Left cardiac atrium (tissue), 4 donors: ENCODE measurements at regions not wholly inside any gene's neighbourhood (a gene's known extent, or its start where the extent isn't known, plus 50 kb on each side); places are given as distances from the start of the nearest gene placed in this dataset.
"Not testable (repeated sequence)": the region's sequence is repeated elsewhere in the genome, so short reads cannot be mapped to it uniquely, and the experiment has no call there.

ENCODE experiments used
- ATAC-seq, 2 donors: fragments of 200-7000 bp; cut with Tn5 transposase; one replicate each; pipeline ENCODE4 v1.9.1; 2020; ENCODE audit warnings: mild to moderate bottlenecking in 2 of 2, moderate library complexity in 2 of 2
- DNase-seq: peaks from one replicate; pipeline ENCODE4 v3.0.0-alpha.2; 2020
- intact Hi-C, 2 donors: fragments of 100-400 bp; cut with DNase I; formaldehyde crosslinking; loops; one replicate each; pipeline versions ENCODE4 v1.14.1 to v1.15.1; 2022 to 2023
- donor health status: DM: no; HTN: yes; CAD: no.
- donor health status: DM: no; HTN: yes; CAD: no; lungs with severe emphysema.
- donor health status: DM: yes; HTN: yes; CAD: no.
- donor health status: Dilated cardiomyopathy.

DNA sequence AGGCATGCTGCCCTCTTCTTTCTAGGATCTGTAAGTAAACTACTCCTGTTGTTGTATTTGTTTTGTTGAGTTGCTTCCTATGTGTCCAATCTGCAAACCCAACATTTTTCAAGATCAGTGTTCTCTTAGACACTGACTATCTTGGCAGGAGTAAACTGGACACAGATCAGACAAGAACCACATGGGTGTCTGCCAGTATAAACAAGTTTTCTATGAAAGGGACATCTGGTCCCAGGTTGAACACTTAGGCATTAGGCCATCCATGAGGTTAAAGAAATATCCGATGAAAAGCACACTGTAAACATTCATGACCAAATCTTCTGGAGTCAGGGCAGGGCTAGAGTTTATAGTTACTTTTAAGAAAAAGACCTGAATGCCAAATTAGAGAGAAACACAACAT is 441.8 kb downstream of the NYAP2 start:
- DNase-seq (no peak), ATAC-seq (no peak)
- intact Hi-C loops = no loop called here

DNA sequence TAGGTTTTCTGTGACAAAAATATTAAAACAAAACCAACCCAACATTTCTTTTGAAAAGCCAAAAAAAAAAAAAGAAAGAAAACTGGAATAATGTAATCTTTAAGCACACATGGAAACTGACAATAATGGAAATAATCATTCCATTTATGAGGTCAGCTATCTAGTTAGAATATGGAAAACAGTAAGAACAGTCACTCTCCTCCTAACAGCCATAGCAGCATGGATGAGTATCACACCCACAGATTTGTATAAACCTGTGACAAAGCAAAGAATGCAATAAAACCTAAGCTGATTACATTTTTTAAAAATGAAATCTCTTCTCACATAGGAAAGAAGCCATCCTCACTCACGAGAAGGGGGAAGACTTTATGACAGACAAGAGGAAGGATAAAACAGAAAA is 437.8 kb downstream of the NYAP2 start:
- ATAC-seq (no peak), DNase-seq (no peak)
- intact Hi-C loops = no loop called here

DNA sequence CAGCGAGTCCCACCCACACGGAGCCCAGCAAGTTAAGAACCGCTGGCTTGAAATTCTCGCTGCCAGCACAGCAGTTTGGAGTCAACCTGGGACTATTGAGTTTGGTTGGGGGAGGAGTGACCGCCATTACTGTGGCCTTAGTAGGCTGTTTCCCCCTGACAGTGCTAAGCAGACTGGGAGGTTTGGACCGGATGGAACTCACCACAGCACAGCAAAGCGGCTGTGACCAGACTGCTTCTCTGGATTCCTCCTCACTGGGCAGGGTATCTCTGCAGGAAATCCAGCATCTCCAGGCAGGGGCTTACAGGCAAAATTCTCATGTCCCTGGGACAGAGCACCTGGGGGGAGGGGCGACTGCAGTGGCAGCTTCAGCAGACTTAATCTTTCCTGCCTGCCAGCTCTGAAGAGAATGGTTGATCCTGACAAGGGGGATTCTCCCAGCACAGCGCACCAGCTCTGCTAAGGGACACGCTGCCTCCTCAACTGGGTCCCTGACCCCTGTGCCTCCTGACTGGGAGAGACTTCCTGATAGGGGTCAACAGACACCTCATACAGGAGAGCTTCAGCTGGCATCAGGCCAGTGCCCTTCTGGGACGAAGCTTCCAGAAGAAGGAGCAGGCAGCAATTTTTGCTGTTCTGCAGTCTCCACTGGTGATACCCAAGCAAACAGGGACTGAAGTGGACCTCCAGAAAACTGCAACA is 425.4 kb downstream of the NYAP2 start:
- no peak for ATAC-seq
- DNase-seq = no peak
- intact Hi-C loops = no loop called here

DNA sequence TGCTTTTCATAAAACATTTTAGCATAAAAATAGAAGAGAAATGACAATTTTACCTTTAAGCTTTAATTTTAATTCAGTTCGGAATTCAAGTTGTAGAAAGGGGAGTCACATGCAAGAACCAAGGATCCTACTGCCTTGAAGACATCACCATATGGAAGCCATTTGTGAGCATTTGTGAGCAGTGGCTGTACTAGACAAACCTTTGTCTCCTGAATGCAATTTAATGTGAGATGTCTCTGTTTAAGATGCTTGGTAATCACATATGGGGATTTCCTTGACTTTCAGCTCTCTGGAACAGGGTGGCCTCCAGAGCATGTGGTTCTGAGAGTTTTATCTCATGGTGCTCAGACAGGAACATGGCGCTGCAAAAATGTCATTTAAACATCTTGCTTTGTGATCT is 421.8 kb downstream of the NYAP2 start:
- intact Hi-C loops = no loop called here
- no peak for DNase-seq
- ATAC-seq = no peak

DNA sequence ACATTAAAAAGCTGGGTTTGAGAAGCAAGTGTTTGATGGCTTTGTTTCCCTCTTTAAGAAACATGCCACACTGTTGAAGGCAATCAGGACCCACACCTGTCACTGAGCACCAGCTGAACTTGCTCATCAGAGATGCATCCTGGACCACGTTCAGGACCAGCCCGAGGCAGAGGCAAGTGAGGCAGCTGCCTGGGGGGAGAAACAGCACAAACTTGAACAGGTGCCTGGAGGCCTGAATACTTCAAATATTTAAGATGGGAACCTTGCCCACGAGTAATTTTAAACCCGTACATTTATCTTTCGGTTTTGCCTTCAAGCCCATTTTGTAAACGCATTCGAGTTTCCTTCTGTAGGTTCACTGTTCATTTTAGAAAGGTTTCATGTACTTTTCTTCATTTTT is 421.3 kb downstream of the NYAP2 start:
- no peak for DNase-seq
- intact Hi-C loops = no loop called here
- no peak for ATAC-seq

DNA sequence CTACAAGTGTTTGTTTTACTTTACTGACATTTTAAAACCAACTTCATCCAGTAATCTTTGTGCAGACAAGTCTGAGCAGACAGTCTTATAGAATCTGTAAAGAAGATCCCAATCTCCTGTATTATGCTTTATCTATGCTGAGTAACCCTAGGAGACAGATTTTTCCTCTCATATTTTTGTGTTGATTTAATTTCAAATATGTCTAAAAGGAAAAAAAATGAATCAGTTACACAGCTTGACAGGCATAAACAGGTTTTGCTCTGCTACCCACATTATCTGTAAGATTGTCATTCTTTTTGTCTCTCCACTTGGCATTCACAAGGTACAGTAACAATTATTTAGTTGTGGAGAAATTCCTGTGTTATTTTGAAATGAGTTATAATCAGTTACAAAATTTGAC is 415.0 kb downstream of the NYAP2 start:
- no peak for DNase-seq
- intact Hi-C loops = no loop called here
- no peak for ATAC-seq

DNA sequence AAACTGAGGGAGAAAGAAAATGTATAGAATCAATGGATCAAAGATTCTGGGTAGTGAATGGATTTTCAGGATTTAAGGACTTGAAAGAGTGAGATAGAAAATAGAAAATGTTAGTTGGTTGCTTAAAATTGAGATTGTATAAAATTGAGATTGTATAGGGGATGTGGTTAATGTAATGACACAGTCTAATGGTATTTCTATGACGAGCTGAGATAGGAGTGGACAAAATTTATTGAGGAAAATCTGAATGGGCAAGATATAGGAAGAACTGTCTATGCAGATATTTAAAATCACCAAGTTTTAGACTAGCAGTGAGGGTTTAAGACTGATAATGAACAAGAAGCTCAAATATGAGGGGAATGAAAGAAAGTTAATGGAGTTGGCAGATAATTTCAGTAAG is 406.6 kb downstream of the NYAP2 start:
- intact Hi-C loops = no loop called here
- ATAC-seq (no peak), DNase-seq (no peak)

DNA sequence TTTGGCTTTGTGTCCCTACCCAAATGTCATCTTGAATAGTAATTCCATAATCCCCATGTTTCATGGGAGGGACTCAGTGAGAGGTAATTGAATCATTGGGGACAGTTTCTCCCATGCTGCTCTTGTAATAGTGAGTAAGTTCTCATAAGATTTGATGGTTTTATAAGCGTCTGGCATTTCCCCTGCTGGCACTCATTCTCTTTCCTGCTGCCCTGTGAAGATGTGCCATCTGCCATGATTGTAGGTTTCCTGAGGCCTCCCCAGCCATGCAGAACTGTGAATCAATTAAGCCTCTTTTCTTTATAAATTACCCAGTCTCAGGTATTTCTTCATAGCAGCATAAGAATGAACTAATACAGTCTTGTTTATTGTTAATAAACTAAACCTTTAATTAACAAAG is 402.6 kb downstream of the NYAP2 start:
- intact Hi-C loops, DNase-seq, ATAC-seq: not testable (repeated sequence)

DNA sequence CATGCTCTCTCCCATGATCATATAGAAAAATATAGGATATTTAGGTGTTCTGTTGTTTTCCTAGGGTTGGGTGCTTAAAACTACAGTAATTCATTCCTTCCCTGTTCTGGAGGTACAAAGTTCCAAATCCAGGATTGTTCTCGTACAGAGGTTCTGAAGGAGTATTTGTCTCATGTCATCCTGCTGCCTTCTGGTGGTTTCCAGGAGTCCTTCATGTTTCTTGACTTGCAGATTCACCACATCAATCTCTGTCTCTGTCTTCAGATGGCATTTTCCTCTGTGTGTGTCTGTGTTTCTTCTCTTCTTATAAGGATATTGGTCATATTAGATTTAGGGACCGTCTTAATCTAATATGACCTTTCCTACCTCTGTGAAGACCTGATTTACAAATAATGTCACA is 397.9 kb downstream of the NYAP2 start:
- intact Hi-C loops = no loop called here
- DNase-seq (no peak), ATAC-seq (no peak)

DNA sequence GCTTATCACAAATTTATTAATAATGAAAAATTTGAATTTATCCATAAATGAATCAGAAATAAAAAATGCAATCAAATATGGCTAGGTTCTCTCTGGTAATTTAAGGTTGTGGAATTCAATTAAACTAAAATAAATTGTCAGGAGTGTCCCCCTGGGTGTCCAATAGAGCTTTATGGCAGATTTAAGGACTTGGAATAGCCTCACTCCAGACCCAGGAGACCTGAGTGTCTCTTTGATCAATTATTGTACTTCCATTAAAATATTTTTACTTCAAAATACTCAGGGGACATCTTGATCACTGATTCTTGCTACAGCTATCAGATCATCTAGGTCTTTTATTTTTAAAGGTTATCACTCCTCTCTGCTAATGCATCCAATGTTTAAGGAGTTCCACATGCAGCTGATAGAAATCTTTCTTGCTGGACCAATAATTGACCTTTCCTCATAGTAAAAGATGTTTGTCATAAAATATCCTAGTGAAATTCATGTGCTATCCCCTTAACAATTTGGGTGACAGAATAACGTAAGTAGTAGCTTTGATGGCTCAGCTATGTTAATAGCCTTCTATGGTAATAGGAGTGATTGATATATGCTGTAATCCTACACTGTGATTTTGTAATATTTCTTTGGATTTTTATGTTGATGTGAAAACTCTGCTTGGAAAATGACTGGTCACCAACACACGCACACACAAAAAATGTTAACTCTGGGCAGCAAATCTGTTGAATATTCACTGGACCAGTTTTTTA is 395.3 kb downstream of the NYAP2 start:
- ATAC-seq (no peak), DNase-seq (no peak)
- intact Hi-C loops = no loop called here

DNA sequence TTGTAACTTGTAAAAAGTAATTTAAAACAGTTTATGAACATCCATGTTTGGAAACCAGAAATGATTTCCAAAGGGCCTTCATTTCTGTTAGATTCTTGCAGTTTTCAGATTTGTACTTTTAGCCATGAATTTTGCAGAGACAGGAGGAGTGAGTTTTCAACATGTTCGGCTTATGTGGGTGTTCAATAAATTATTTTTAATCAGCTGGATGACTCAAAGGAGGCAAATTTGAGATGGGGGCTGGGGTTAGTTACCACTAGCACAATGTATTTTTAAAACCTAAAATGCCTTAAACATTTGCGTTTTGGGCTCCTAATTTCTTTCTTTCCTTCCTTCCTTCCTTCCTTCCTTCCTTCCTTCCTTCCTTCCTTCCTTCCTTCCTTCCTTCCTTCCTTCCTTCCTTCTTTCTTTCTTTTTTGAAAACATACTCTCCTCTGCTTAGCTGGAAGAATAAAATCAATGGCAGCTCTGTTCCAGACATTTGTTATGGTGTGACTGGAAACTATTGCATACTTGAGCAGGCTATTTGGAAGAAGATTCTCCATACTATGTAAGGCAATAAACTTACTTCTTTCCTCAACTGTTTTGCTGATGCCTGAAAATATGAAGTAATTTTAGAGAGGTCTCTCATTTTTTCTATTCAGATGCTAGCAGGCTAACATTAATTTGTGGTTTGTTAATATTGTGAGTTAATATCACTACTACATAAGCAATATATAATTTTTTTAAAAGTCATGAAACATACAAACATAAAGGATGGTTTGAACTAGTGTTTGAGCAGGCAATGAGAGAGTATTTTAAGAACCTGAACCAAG is 394.4 kb downstream of the NYAP2 start:
- intact Hi-C loops = no loop called here
- ATAC-seq = no peak
- no peak for DNase-seq

DNA sequence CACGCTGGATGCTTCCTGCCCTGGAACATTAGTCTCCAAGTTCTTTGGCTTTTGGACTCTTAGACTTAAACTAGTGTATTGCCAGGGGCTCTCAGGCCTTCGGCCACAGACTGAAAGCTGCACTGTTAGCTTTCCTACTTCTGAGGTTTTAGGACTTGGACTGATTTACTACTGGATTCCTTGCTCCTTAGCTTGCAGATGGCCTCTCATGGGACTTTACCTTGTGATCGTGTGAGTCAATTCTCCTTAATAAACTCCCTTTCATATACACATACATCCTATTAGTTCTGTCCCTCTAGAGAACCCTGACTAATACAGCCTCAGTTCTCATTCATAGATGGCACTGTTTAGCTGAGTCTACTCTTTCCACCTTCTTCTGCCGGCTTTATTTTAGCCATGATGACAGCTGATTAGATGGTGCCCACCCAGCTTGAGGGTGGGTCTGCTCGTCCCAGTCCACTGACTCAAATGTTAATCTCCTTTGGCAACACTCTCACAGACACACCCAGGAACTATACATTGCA is 389.1 kb downstream of the NYAP2 start:
- intact Hi-C loops = no loop called here
- ATAC-seq (no peak), DNase-seq (no peak)

DNA sequence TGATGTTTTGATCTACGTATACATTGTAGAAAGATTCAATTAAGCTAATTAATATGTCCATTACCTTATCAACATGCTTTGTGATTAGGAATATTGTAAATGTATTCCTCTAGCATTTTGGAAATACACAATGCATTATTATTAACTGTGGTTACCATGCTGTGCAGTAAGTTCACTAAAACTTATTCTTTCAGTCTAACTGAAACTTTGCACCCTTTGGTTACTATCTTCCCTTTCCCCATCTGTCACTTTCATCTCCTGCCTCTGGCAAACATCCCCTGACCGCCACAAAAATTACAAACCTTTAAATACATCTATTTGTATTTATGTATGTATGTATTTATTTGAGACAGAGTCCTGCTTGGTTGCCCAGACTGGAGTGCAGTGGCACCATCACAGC is 388.0 kb downstream of the NYAP2 start:
- ATAC-seq = no peak
- DNase-seq = no peak
- intact Hi-C loops = no loop called here

DNA sequence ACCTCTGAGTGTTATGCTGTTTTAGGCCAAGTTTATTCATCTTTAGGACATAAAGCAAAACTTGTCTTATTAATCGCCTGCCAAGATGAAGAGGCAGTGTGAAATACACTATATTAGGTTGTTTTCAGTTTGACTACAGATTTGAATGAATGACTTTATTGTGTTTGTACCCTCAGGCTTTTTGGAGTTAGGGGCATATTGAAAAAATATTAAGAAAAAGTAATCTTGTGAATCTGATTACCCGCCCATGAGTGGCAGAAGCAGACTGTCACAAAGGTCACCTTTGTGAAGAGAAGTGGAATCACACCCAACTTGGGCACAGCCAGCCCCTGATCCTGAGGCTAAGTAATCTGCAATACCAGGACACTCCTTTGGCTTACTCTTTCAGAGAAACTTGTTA is 382.5 kb downstream of the NYAP2 start:
- ATAC-seq = no peak
- DNase-seq = no peak
- intact Hi-C loops = no loop called here

DNA sequence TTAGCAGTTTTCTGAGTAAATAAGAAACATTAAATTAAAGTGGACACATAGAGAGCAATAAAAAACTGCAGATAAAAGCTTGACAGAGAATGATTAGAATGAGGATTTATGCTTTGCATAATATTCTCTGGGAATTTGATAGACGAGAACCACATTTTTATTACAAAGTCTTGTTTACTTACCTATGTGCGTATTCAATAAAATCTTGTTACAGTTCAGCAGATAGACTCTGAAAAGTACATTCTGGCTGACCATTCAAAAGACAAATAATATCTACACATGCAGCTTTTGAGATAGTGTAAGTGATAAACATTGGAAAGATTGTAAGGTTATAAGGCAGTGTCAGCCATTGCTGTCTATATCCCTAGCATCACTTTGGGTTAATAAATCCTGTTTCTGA is 381.6 kb downstream of the NYAP2 start:
- ATAC-seq = no peak
- DNase-seq = no peak
- intact Hi-C loops = no loop called here

DNA sequence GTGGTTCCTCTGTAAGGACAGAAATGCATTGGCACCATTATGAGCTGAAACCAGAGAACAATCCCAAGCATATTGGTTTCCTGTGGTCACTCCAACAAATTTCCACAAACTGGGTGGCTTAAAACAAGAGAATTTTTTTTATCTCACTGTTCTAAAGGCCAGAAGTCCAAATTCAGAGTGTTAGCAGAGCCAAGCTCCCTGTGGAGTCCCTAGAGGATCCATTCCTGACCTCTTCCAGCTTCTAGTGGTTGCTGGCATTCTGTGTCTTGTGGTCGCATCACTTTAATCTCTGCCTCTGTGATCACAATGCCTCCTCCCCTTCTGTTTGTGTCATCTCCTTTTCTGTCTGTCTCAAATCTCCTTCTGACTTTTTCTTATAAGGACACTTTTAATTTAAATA is 380.3 kb downstream of the NYAP2 start:
- no peak for DNase-seq
- ATAC-seq = peak; percentile 32 to 68
- intact Hi-C loops = no loop called here

DNA sequence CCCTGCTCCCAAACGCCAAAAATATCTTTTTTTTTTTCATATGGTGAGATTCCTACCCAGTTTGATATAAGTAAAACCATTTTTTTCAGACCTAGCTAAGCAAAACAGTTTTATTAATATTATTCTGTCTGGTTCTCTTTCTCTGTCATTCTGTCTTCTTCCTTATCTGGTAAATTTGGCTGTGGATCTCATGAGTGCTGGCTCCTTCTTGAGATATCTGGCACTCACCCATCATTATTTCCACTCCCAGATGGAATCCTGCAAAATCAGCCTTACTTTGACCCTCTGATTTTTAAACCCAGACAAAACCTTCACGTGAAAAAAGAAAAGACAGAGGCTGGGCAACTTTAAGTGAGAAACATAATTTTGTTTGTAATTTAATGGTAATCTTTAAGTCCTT is 373.6 kb downstream of the NYAP2 start:
- intact Hi-C loops = no loop called here
- ATAC-seq = peak; percentile 55 to 68
- DNase-seq = no peak

DNA sequence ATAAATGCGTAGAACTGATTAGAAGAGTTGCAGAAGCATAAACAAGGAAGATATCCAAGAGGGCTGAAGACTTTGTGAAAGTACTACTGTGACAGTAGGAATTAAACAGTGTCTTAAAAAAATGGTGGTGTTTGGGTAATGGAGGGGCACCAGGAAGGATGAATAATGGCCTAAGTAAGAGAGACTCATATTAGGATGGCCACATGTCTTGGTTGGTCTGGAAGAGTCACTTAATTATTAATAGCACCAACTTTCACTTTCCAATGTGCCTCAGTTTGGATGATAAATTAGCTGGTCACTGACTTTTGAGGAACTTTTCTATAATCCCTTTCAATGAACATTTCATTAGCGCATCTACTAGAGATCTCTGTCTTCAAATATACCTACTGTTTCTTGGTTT is 372.2 kb downstream of the NYAP2 start:
- intact Hi-C loops = no loop called here
- ATAC-seq = no peak
- no peak for DNase-seq

DNA sequence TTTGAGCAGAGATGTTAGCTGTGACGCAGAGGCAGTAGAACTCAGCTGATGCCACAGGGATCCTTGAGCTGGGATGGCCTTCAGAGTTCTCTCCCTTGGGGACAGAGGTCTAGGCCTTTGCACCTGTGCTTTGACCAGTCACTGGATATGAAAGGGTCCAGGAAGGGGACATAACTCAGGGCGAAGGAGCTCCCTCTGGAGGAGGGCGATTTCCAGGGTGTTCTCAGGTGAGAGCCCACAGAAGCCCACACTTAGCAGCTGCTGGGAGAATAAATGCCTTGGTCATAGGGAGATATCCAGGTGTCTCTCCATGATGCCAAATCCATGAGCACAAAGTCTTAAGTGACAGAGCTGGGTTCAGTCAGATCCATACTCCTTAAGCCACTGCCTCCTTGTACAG is 369.2 kb downstream of the NYAP2 start:
- DNase-seq = no peak
- no peak for ATAC-seq
- intact Hi-C loops = no loop called here

DNA sequence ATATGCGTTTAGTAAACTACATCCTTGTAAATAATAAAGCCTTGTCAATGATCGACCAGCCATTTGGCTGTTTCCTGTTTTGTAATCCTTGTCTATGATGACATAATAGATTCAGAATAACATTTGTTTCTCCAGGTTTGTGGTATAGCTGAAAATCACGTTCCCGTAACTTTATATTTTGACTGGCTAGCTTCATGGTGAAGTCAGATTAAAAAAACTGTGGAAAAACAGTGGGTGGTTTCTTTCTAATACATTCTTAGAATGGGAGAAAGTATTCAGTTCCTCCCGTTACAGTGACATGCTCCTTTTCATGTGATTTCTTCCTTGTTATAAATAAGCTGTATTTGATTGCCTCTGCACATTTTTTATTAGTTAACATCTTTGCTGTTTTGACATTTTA is 366.9 kb downstream of the NYAP2 start:
- ATAC-seq (no peak), DNase-seq (no peak)
- intact Hi-C loops = no loop called here
